Mesothelial cell of epicardium (in vitro differentiated cells): ENCODE measurements at regions not wholly inside any gene's neighbourhood (a gene's known extent, or its start where the extent isn't known, plus 50 kb on each side); places are given as distances from the start of the nearest gene placed in this dataset.
"Not testable (repeated sequence)": the region's sequence is repeated elsewhere in the genome, so short reads cannot be mapped to it uniquely, and the experiment has no call there.

Source experiments
- DNase-seq, 2 experiments: peaks; one replicate each; pipeline ENCODE4 v3.0.0; 2021; ENCODE audit warnings: low spot score in 2 of 2; ENCODE audit not compliant: unreplicated experiment in 2 of 2
- H3K27ac Mint-ChIP-seq: 2 replicates; pipeline ENCODE4 v1.8.0; 2021; ENCODE audit warnings: mixed read lengths
- H3K27me3 Mint-ChIP-seq: 2 replicates; pipeline ENCODE4 v1.8.0; 2021; ENCODE audit warnings: low read depth, mixed read lengths
- H3K36me3 Mint-ChIP-seq: 2 replicates; pipeline ENCODE4 v1.8.0; 2021; ENCODE audit warnings: mixed read lengths
- H3K4me1 Mint-ChIP-seq: 2 replicates; pipeline ENCODE4 v1.8.0; 2021; ENCODE audit warnings: mixed read lengths
- H3K4me3 Mint-ChIP-seq: 2 replicates; pipeline ENCODE4 v1.8.0; 2021; ENCODE audit warnings: mild to moderate bottlenecking, moderate library complexity, mixed read lengths
- H3K9me3 Mint-ChIP-seq: 2 replicates; pipeline ENCODE4 v1.8.0; 2021; ENCODE audit warnings: mixed read lengths
- CTCF ChIP-seq: fragments of 200-600 bp; sonication (generic); IDR thresholded peaks from one replicate; pipeline ENCODE4 v1.5.0; 2021; ENCODE audit warnings: antibody characterized with exemption; ENCODE audit not compliant: unreplicated experiment

- Mint-ChIP-seq H3K4me3 (no peak overlapping the region), H3K27ac (no peak overlapping the region), H3K9me3 (peaks cover 26% of the 10 kb centered on the region), H3K27me3 (no peaks in the 10 kb centered on the region), H3K36me3 (peaks cover 14% of the 10 kb centered on the region), H3K4me1 (no peaks in the 10 kb centered on the region)
- no peak for DNase-seq
- TF ChIP-seq CTCF: no peak
These were observed 1954.1 kb downstream of the PCDH9 start for GRCh38 chr13:65275838-65276630.

GRCh38 chr13:65275108-65275507, 1955.0 kb downstream of the PCDH9 start:
- H3K4me1 Mint-ChIP-seq: no peaks in the 10 kb centered on the region
- no peak overlapping the region for H3K4me3 Mint-ChIP-seq
- no peak for TF ChIP-seq CTCF
- peaks cover 15% of the 10 kb centered on the region for H3K36me3 Mint-ChIP-seq
- no peak overlapping the region for H3K27ac Mint-ChIP-seq
- H3K27me3 Mint-ChIP-seq: no peaks in the 10 kb centered on the region
- DNase-seq: no peak
- peaks cover 28% of the 10 kb centered on the region for H3K9me3 Mint-ChIP-seq

GRCh38 chr13:65273811-65274420, 1956.2 kb downstream of the PCDH9 start:
- not testable (repeated sequence) for H3K4me3 Mint-ChIP-seq, H3K27me3 Mint-ChIP-seq, DNase-seq, H3K4me1 Mint-ChIP-seq, H3K27ac Mint-ChIP-seq
- H3K36me3 Mint-ChIP-seq: peaks cover 15% of the 10 kb centered on the region
- H3K9me3 Mint-ChIP-seq: peaks cover 28% of the 10 kb centered on the region

GRCh38 chr13:65268009-65268408, 1962.1 kb downstream of the PCDH9 start:
- TF ChIP-seq CTCF: no peak
- no peak for DNase-seq
- H3K27ac Mint-ChIP-seq: no peak overlapping the region
- H3K4me1 Mint-ChIP-seq: no peaks in the 10 kb centered on the region
- H3K36me3 Mint-ChIP-seq: peaks cover 3% of the 10 kb centered on the region
- H3K27me3 Mint-ChIP-seq: no peaks in the 10 kb centered on the region
- no peak overlapping the region for H3K4me3 Mint-ChIP-seq
- H3K9me3 Mint-ChIP-seq: peaks cover 18% of the 10 kb centered on the region

- DNase-seq: no peak
- Mint-ChIP-seq H3K9me3 (peaks cover 10% of the 10 kb centered on the region), H3K27ac (no peak overlapping the region), H3K36me3 (peaks cover under 1% of the 10 kb centered on the region), H3K4me1 (peaks cover 6% of the 10 kb centered on the region), H3K27me3 (no peaks in the 10 kb centered on the region), H3K4me3 (no peak overlapping the region)
- TF ChIP-seq CTCF: no peak
These were observed 1964.1 kb downstream of the PCDH9 start for GRCh38 chr13:65265988-65266387.

GRCh38 chr13:65264066-65264465, 1966.1 kb downstream of the PCDH9 start:
- no peaks in the 10 kb centered on the region for H3K27me3 Mint-ChIP-seq
- DNase-seq: no peak
- H3K9me3 Mint-ChIP-seq: peaks cover 9% of the 10 kb centered on the region
- H3K4me3 Mint-ChIP-seq: no peak overlapping the region
- no peaks in the 10 kb centered on the region for H3K36me3 Mint-ChIP-seq
- peaks cover 7% of the 10 kb centered on the region for H3K4me1 Mint-ChIP-seq
- H3K27ac Mint-ChIP-seq: no peak overlapping the region
- no peak for TF ChIP-seq CTCF
